ENCODE measurements at regions not wholly inside any gene's neighbourhood (a gene's known extent, or its start where the extent isn't known, plus 50 kb on each side); places are given as distances from the start of the nearest gene placed in this dataset.

DNA sequence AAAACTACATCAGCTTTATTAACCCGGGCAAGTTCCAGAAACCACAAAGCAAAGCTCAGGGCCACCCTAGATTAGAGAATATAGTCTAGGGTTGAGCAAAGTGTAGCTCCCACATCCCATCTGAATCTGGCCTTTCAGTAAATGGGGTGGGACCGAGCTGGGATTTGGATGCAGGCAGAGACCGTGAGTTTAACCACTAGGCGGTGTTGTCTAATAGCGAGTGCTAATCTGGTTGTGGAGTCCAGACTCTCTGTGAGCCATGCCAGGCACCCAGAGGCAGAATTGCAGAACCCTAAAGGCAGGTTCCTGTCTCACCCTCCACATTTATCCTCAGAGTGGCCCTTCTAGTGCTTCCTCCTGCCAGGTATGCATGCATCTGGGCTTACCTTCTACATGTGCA lies 435.9 kb downstream of the TSN start:
- no peak overlapping the region for H3K4me3 ChIP-seq
- peaks cover 6% of the 10 kb centered on the region for H3K4me1 ChIP-seq (ENCODE audit: low read depth)
- no peaks in the 10 kb centered on the region for H3K36me3 ChIP-seq
- peak; percentile 77 to 83 for DNase-seq (ENCODE audit: low read depth in 1 of 2, low spot score in 1 of 2)
- no peaks in the 10 kb centered on the region for H3K27me3 ChIP-seq
- TF ChIP-seq CTCF (IDR thresholded peaks at IDR 0.05; ENCODE audit: low read depth, low read length), result peak; percentile 77
- no peaks in the 10 kb centered on the region for H3K9me3 ChIP-seq (ENCODE audit: low read depth)
- H3K27ac ChIP-seq, result no peak overlapping the region

GRCh38 chr2:122193622-122194021 lies 438.2 kb downstream of the TSN start:
- Histone ChIP-seq H3K4me1 (ENCODE audit: low read depth) (no peaks in the 10 kb centered on the region), H3K4me3 (no peak overlapping the region), H3K27me3 (no peaks in the 10 kb centered on the region), H3K36me3 (no peaks in the 10 kb centered on the region), H3K9me3 (ENCODE audit: low read depth) (no peaks in the 10 kb centered on the region), H3K27ac (no peak overlapping the region)
- TF ChIP-seq CTCF (IDR thresholded peaks at IDR 0.05; ENCODE audit: low read depth, low read length), result no peak
- DNase-seq (ENCODE audit: low read depth in 1 of 2, low spot score in 1 of 2), result peak in 1 of 2 donors; percentile 84

DNA sequence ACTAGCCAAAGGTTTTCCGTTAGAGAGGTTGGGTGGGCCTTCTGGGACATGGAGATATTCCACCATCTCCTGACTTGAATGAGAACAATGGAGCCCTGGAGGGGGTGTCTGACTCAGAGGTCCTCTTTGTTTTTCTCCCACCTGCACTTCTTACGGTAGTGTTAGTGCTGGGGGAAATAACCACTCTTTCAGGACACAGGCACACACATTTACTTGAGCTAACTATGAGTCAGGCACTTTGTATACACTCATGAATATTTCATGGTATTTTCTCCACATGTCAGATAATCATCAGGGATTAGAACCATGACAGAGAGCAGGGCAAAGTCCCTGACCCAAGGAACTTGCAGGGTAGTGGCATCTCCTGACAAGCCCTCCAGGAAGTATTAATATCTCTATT lies 439.1 kb downstream of the TSN start:
- no peak overlapping the region for H3K4me3 ChIP-seq
- DNase-seq (ENCODE audit: low read depth in 1 of 2, low spot score in 1 of 2), result no peak
- no peak for TF ChIP-seq CTCF (IDR thresholded peaks at IDR 0.05; ENCODE audit: low read depth, low read length)
- no peaks in the 10 kb centered on the region for H3K27me3 ChIP-seq
- no peaks in the 10 kb centered on the region for H3K9me3 ChIP-seq (ENCODE audit: low read depth)
- H3K27ac ChIP-seq, result no peak overlapping the region
- no peaks in the 10 kb centered on the region for H3K36me3 ChIP-seq
- no peaks in the 10 kb centered on the region for H3K4me1 ChIP-seq (ENCODE audit: low read depth)

DNA sequence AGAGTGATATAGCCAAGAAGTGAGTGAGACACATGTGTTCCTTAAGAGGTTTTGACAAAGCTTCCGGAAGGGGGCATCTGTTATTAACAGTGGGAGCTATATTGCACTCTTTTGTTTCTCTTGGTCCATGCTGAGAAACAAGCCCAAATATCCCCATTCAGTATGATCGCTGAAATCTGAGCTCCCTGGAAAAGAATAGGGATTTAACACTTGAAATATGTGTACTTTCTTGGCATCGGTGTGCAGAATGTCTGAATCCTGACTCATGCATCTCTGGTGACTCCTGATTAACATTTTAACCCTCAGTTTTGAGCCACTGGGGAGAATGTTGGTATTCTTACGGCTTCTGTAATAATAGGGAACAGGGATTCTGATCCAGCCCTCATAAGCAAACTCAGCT lies 448.1 kb downstream of the TSN start:
- Histone ChIP-seq H3K27ac (no peak overlapping the region), H3K4me3 (no peak overlapping the region), H3K27me3 (no peaks in the 10 kb centered on the region), H3K4me1 (ENCODE audit: low read depth) (no peaks in the 10 kb centered on the region), H3K36me3 (no peaks in the 10 kb centered on the region), H3K9me3 (ENCODE audit: low read depth) (no peaks in the 10 kb centered on the region)
- TF ChIP-seq CTCF (IDR thresholded peaks at IDR 0.05; ENCODE audit: low read depth, low read length), result peak; percentile 32
- peak in 1 of 2 donors; percentile 95 for DNase-seq (ENCODE audit: low read depth in 1 of 2, low spot score in 1 of 2)

DNA sequence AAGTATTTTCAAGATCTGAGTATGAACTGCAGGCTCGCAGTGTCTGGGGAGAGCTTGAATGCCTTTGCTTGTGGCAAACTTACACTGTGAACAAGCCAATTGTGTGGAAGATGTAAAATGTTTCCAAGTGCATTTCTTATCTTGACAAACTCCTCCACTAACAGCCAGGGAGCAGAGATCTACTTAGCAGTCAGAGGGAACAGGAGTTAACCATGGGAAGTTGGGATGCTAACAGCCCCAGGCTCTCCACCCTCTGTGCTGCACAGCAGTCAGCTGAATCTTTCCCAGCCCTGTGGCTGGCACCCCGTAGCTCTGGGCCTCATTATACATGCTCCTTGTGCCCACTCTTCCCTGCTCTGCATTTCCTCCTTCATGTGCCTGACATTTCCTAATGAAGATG lies 450.2 kb downstream of the TSN start:
- H3K27me3 ChIP-seq, result no peaks in the 10 kb centered on the region
- no peak for TF ChIP-seq CTCF (IDR thresholded peaks at IDR 0.05; ENCODE audit: low read depth, low read length)
- H3K27ac ChIP-seq, result no peak overlapping the region
- DNase-seq (ENCODE audit: low read depth in 1 of 2, low spot score in 1 of 2), result peak; percentile 59 to 75
- H3K4me1 ChIP-seq (ENCODE audit: low read depth), result no peaks in the 10 kb centered on the region
- no peaks in the 10 kb centered on the region for H3K36me3 ChIP-seq
- no peak overlapping the region for H3K4me3 ChIP-seq
- no peaks in the 10 kb centered on the region for H3K9me3 ChIP-seq (ENCODE audit: low read depth)

- no peaks in the 10 kb centered on the region for H3K27me3 ChIP-seq
- peak in 1 of 2 donors; percentile 48 for DNase-seq (ENCODE audit: low read depth in 1 of 2, low spot score in 1 of 2)
- TF ChIP-seq CTCF (IDR thresholded peaks at IDR 0.05; ENCODE audit: low read depth, low read length), result no peak
- no peaks in the 10 kb centered on the region for H3K4me1 ChIP-seq (ENCODE audit: low read depth)
- H3K4me3 ChIP-seq, result no peak overlapping the region
- no peaks in the 10 kb centered on the region for H3K36me3 ChIP-seq
- no peak overlapping the region for H3K27ac ChIP-seq
- no peaks in the 10 kb centered on the region for H3K9me3 ChIP-seq (ENCODE audit: low read depth)
These were observed 450.6 kb downstream of the TSN start for GRCh38 chr2:122206101-122206500.
